ENCODE measurements at regions not wholly inside any gene's neighbourhood (a gene's known extent, or its start where the extent isn't known, plus 50 kb on each side); places are given as distances from the start of the nearest gene placed in this dataset.

GRCh38 chr3:124140746-124141145, 148.8 kb upstream of the ROPN1 start:
- TF ChIP-seq CTCF (IDR thresholded peaks at IDR 0.05) (no peak), POLR2A (IDR thresholded peaks at IDR 0.05) (no peak)

Data from thyroid gland (tissue), 4 donors.